GM04504 (cell line): ENCODE measurements at regions not wholly inside any gene's neighbourhood (a gene's known extent, or its start where the extent isn't known, plus 50 kb on each side); places are given as distances from the start of the nearest gene placed in this dataset.
A peak's percentile ranks its signal among the peaks of the same experiment; 100 is the strongest.
"Not testable (repeated sequence)": the region's sequence is repeated elsewhere in the genome, so short reads cannot be mapped to it uniquely, and the experiment has no call there.

ENCODE experiments used
- DNase-seq: peaks from one replicate; pipeline ENCODE4 v3.0.0-alpha.2; 2012; ENCODE audit warnings: low read depth

DNA sequence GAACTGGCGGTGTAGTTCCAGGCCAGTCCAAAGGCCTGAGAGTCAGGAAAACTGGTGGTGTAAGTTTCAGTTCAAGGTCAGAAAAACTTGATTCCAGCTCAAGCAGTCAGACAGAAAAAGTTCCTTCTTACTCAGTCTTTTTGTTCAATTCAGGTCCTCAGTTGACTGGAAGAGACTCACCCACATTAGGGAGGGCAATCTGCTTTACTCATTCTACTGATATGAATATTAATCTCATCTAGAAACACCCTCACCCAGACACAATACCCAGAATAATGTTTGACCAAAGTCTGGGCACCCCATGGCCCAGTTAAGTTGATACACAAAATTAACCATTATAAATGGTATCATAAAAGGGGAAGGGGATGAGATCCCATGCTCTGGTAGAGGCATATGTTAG, 50.1 kb upstream of the LTA4H start:
- no peak for DNase-seq

DNA sequence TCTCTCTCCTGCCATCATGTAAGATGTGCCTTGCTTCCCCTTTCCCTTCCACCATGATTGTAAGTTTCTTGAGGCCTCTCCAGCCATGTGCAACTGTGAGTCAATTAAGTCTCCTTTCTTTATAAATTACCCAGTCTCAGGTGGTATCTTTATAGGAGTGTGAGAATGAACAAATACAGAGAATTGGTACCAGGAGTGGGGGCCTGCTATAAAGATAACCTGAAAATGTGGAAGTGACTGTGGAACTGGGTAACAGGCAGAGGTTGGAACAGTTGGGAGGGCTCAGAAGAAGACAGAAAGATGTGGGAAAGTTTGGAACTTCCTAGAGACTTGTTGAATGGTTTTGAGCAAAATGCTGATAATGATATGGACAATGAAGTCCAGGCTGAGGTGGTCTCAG, 50.8 kb upstream of the LTA4H start:
- not testable (repeated sequence) for DNase-seq

DNA sequence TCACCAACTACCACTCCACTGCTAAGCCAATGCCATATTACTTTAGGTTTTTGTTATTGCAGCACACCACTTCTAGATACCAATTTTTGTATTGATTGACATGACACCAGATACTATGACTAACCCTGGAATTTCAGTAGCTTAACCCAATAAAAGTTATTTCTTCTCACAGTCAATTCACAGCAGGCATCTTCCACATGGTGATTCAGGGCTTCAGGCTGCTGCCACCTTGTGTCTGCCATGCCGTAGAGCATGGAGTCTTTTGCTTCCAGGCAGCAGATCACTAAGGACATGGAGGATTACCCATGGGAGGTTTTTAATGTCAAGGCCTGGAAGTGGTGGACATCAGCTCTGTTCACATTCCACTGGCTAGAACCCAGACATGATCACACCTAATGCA, 56.4 kb upstream of the LTA4H start:
- DNase-seq: no peak

DNA sequence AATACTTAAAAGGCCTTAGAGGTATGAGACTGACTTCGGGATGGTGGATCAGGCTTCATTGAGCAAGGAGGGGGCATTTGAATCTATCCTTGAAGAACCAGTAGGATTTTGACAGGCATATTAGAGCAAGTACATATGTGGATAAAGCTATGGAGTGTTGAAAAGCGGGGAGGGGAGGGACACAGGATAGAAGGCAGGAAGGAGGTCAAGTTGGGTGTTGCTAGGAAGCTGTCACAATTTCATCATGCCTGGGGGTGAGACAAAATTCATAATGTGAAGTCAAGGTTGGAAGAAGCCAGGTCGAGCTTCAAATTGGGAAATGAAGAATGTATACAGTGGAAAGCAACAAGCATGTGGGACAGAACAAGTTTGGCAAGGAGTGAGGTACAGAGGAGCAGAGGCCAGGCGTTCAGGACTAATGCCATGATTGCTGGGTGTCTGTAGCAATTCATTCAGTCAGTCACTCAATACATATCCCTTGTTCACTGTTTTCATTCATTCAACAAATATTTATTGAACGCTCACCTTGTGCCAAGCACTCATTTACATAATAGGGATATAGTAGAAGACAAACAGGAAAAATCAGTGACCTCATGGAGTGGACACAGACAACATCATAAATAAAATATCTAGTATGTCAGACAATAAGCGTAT, 58.3 kb upstream of the LTA4H start:
- DNase-seq: no peak

DNA sequence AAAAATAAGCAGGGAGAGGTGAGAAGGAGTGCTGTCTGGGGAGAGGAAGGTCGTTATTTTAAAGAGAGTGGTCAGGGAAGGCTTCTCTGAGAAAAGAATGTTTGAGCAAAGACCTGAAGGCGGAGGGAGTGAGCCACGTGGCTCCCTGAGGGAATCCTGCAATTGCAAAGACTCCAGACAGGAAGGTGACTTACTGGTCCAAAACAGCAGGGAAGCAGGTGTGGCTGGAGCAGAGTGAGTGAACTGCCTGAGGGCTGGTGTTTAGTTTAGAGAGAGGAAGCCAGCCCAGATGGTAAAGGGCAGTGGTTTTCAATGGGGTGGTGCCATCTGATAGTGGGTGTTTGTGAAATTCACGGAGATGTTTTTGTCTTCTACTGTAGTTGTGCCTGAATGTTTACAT, 58.8 kb upstream of the LTA4H start:
- DNase-seq: peak; percentile 1

DNA sequence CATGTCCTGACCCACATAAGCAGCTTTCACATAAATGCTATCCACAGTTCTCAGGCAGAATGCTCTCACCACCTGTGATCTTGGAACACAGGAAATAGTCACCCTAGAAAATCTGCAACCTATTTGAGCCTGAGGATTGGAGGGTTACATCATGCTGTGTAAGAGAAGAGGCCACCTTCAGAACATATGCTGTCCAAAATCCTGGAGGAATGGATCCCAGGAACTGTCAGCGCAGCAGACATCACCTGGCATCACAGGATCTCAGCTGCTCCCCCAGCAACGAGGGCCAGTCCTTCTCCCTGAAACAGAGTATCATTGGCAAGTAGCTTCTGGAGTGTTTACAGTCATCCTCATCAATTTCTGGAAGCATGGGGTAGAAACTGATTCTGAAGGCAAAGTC, 63.2 kb upstream of the LTA4H start:
- DNase-seq: no peak

DNA sequence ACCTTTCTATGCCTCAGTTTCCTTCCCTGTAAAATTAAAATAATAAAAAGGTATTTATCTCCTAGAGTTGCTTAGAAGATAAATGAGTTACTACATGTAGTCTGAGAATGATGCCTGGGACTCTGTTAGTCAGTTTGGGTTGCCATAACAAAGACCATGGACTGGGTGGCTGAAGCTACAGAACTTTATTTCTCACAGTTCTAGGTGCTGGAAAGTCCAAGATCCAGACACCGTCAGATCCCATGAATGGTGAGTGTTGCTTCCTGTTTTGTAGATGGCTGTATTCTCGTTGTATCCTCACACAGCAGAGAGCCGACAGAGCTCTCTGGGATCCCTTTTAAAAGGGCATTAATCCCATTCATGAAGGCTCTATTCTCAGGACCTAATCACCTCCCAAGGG, 64.0 kb upstream of the LTA4H start:
- no peak for DNase-seq

DNA sequence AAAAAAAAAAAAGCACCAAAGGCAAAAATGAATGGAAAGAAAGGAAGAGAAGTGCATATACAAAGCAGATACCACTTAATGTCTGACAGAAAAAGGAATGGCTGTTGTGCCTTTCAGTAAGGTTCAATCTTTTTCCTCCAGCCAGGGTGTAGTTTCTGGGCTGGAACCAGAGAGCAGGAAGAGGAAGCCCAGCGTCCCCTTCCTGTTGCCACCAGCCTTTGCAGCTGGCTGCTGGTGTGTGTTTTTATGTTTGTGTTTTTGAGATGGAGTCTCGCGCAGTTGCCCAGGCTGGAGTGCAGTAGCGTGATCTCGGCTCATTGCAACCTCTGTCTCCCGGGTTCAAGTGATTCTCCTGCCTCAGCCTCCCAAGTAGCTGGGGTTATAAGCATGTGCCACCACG, 64.6 kb upstream of the LTA4H start:
- no peak for DNase-seq

DNA sequence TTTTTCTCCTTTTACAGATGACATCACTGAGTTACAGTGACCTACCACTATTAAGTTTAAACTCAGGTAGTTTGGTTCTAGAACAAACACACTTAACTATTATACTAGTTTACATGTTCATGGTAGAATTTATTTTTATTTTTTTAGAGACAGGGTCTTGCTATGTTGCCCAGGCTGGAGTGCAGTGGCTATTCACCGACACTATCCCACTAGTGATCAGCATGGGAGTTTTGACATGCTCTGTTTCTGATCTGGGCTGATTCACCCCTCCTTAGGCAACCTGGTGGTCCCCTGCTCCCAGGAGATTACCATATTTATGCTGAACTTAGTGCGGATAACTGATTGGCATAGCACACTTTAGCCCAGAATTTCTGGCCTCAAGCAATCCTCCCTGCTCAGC, 66.4 kb upstream of the LTA4H start:
- DNase-seq: no peak

DNA sequence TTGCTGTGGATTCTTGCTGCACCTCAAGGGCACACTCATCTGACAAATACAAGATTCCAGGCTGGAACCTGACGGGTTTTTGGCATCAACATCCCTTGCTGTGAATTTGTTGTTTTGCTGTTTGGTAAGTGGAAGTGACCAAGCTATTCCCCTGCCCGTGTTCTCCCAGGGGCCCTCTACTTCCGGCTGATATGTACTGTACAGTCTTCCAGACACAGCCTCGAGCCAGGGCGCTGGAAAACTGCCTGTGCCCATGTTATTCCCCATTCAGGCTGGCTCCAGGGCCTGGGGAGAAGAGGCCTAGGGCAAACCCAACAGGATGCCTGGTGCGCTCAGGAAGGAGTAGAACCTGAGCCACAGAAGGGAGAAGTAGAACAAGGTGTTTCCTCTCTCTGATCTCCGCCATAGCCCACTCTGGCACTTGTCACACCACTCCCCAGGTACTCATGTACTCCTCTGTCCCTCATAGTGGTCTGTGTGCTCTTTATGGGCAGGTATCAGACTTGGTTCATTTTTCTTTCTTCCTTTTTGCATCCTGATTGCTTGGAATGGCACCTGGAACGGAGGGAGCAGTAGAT, 67.8 kb upstream of the LTA4H start:
- no peak for DNase-seq

DNA sequence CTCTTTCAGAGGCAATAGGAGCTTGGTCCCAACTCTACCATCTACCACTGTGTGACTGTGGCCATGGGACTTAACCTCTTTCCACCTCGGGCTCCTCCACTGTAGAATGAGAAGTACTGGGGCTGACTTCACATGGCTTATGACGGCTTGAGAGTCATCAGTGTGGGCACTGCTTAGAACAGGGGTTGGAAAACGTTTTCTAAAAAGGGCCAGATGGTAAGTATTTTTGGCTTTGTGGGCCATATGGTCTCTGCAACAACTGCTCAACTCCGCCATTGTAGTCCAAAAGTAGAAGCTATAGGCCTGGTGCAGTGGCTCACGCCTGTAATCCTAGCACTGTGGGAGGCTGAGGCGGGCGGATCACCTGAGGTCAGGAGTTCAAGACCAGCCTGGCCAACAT, 69.2 kb upstream of the LTA4H start:
- no peak for DNase-seq

DNA sequence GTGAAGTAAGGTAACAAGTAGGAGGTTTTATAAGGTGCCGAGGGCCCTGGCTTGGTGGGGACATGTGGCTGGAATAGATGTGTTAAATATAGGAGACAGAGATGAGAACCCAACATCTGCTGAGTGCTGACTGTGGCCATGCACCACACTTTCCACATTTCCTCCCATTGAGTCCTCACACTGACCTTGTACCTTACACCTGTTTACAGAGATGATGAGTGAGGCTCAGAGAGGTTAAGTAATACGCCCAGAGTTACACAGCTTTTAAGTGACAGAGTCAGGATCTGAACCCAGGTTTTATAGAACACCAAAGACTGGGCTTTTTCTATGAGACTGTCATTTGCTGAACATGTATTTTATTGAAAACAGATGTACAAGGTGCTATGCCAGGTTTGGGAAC, 70.8 kb upstream of the LTA4H start:
- no peak for DNase-seq

DNA sequence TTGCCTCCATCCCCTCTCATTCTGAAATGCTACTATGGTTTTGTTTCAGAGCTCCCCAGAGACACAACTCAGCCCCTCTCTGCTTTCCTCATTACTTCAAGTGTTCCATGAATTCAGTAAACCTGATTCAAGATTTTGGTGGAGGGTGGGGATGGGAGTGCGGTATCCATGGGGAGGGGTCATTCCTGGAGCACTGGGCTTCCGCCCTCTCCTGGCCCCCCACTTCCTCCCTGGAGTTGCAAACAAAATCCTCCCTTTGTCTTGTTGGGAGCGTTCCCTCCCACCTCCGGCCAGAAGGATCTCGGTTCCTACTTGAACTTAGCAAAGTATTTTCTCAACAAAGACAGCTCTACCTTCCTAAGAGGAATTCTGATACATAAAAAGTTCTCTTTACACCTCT, 71.8 kb upstream of the LTA4H start:
- DNase-seq: no peak

DNA sequence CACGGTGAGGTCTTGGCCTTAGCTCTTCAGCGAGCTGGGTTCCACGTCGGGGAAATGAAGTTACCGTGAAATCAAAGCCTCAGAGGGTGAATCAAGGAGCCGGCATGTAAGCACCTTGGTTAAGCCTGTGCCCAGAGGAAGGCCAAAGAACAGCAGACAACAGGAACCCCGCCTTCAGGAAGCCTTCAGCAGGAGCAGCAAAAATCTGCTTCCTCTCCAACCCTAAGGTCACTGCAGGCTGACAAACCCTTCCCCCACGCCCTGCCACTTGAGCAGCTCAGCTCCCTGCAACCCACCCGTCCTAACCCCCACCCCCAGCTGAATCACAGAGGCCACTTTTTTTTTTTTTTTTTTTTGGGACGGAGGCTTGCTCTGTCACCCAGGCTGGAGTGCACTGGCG, 72.9 kb upstream of the LTA4H start:
- no peak for DNase-seq

DNA sequence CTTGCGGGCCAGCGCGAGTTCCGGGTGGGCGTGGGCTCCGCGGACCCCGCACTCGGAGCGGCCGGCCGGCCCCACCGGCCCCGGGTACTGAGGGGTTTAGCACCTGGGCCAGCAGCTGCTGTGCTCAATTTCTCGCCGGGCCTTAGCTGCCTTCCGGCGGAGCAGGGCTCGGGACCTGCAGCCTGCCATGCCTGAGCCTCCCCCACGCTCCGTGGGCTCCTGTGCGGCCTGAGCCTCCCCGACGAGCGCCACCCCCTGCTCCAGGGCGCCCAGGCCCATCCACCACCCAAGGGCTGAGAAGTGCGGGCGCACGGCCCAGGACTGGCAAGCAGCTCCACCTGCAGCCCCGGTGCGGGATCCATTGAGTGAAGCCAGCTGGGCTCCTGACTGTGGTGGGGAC, 73.6 kb upstream of the LTA4H start:
- DNase-seq: not testable (repeated sequence)

DNA sequence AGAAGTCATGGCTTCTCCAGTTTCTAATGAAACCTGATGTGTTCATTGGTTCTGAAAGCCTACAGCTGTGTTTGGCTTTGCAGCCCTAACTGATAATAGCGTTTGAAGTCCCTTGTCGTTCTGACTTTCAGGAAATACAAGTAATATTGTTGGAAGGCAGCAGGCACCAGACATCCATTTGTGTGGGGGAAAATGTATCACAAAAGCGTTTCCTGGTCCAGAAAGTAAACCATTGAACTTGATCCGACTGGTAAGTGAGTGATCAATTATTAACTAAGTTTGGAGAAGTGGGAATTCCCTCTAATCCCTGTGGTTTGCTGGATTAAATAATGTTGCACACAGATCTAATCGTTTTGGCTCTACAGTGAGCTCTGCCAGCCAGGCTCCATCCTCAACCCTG, 77.3 kb upstream of the LTA4H start:
- no peak for DNase-seq

DNA sequence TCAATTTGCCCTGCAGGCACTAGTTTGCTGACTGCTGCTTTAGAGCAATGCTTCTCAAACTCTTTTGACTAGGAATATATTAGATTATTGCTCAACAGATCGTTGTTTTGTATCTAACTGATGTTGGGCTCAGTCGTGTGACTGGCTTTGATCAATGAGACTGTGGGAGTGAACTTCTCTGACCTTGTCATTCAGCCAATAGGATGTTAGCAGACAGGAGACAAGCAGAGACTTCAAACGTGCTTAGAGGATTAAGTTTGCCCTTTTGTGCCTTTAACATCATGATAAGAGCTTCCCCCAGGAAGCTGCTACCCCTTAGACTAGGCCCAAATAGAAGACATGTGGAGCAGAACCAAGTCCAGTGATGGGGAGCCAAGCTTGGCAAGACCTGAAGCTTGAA, 76.7 kb upstream of the ELK3 start:
- DNase-seq: no peak

DNA sequence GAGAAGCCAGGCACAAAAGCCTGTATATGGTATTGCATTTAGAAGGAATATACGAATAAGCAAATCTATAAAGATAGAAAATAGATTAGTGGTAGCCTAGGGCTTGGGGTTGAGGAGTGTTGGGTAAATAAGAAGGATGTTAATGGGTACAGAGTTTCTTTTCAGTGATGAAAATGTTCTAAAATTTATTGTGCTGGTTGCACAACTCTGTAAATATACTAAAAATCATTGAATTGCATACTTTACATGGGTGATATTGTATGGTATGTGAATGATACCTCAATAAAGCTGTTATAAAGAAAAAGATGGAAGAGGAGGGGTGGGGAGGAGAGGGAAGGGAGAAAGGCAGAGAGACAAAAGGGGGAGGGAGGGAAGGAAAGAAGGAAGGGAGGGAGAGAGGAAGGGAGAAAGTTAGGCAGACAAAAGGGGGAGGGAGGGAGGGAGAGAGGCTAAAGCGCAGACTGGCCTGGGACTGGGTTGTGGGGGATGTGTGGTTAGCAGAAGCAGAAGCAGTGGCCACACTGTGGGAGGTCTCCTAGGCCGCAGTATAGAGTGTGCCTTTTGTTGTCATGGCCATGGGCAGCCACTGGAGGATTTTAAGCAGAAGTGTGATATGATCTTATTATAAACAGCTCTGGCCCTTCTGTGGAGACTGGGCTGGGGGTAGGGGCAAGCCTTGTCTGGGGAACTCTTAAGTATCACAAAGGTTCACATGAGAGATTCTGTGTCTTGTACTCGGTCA, 73.6 kb upstream of the ELK3 start:
- no peak for DNase-seq

DNA sequence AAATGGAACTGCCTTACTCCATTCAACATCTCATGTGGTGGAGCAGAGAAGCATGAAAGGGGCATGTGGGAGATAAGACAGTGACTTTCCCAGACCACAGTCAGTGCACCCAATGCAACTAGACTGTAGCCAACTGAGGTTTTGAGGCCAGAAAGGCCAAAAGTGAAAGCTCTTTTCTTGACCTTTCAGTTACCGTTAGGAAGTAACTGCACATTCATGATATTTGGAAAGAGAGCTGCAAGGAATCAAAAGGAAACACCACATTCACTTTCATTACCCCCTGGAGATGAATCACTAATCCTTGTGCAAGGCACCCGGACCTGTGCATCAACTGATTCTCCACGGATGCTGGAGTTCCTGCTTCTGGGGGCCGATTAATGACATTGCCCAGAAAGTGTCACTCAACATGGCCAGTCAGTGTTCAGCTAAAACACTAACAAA, 72.9 kb upstream of the ELK3 start:
- no peak for DNase-seq

DNA sequence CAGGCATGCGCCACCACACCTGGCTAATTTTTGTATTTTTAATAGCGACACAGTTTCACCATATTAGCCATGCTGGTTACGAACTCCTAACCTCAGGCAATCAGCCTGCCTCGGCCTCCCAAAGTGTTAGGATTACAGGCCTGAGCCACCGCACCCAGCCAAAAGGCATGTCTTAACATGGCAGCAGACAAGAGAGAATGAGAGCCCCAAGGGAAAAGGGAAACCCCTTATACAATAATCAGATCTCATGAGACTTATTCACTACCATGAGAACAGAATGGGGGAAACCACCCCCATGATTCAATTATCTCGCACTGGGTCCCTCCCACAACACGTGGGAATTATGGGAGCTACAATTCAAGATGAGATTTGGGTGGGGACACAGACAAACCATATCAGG, 65.9 kb upstream of the ELK3 start:
- DNase-seq: not testable (repeated sequence)

DNA sequence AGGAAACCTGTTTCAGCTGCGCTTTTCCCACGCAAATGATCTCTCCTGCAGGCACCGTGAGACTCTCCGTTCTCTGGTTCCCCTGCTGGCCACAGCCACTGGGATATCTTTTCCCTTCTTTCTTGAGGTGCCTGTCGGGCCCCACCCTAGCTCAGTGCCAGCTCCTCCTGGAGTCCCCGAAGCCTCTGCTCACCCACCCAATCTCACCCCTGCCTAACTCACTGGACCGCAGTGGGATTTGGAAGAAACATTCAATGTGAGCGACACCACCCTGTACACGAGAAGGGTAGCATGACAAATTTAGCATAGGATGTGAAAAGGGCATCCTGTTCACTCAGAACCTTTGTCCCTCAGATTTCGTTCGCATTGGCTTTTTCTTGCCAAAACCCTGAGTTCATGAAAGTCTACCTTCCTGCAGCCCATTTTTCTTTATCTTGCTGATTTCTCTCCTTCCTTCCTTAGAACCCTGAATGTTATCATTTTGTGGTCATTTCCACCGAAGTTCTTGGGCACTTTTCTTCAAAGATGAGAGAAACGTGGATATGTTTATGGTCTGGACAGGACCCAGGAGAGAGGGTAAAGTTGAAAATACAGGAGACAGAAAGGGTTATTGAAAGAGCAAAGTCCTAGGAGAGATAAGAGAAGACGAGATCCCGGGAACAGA, 63.6 kb upstream of the ELK3 start:
- DNase-seq: no peak

DNA sequence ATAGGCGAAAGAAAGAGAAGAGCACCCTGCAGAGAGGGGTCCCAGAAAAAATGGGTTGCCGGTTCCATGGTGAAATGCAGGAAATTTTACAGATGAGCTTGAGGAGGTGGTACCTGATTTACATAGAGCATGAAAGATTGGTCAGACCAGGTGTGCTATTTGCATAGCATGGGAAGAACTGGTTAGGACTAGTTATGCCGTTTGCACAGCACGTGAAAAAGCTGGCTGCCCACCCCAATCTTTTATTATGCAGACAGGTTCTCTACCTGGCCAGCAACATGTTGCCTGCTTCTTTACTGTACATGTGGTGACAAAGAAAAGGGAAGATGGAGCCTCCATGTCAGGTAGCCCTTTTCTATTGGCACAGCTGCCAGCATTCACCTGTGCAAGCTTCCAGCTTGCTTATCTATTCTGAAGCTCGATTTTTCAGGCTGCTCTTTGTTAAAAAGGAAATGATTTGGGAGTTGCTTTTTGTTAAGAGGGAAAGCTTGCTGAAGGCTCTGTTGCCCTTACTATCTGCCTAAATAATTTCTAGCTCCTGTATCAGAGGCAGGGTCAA, 62.9 kb upstream of the ELK3 start:
- DNase-seq: no peak

DNA sequence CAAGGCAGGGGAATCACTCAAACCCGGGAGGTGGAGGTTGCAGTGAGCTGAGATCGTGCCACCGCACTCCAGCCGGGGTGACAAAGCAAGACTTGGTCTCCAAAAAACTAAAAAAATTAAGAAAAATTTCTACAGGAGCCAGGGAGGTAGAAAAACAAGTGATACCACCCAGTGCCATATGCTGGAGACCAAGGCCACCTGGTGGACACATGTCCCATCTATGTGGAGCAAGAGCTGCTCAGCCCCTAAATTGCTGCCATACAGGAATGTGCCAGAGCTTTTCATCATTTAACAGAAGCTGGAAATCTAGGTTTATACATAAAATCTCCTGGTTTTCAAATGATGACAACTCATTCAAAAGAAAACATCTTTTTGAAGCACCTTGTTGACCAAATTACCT, 61.4 kb upstream of the ELK3 start:
- no peak for DNase-seq
